ENCODE measurements at regions not wholly inside any gene's neighbourhood (a gene's known extent, or its start where the extent isn't known, plus 50 kb on each side); places are given as distances from the start of the nearest gene placed in this dataset.

- TF ChIP-seq CTCF (IDR thresholded peaks at IDR 0.05), result no peak
Observed at GRCh38 chr6:67717281-67717680, 917.8 kb upstream of the ADGRB3 start.

- TF ChIP-seq CTCF (IDR thresholded peaks at IDR 0.05), result no peak
Observed at GRCh38 chr6:67706388-67706787, 928.7 kb upstream of the ADGRB3 start.

- no peak for TF ChIP-seq CTCF (IDR thresholded peaks at IDR 0.05)
Observed at GRCh38 chr6:67698534-67698933, 936.5 kb upstream of the ADGRB3 start.

- TF ChIP-seq CTCF (IDR thresholded peaks at IDR 0.05), result peak; percentile 28; the same call in 1 of the 2 replicates
Observed at GRCh38 chr6:67694127-67694526, 941.0 kb upstream of the ADGRB3 start.

- no peak for TF ChIP-seq CTCF (IDR thresholded peaks at IDR 0.05)
Observed at GRCh38 chr6:67689329-67689728, 945.8 kb upstream of the ADGRB3 start.

GRCh38 chr6:67687396-67687795, 947.7 kb upstream of the ADGRB3 start:
- no peak for TF ChIP-seq CTCF (IDR thresholded peaks at IDR 0.05)

GRCh38 chr6:67683960-67684359, 951.1 kb upstream of the ADGRB3 start:
- no peak for TF ChIP-seq CTCF (IDR thresholded peaks at IDR 0.05)

GRCh38 chr6:67680297-67680932, 954.7 kb upstream of the ADGRB3 start:
- TF ChIP-seq CTCF (IDR thresholded peaks at IDR 0.05), result no peak

All from LNCAP (cell line).